ENCODE measurements at regions not wholly inside any gene's neighbourhood (a gene's known extent, or its start where the extent isn't known, plus 50 kb on each side); places are given as distances from the start of the nearest gene placed in this dataset.

GRCh38 chr10:90642650-90643049 is 215.2 kb downstream of the HTR7 start:
- DNase-seq (ENCODE audit: missing footprints) (no peak), ATAC-seq (no peak)
- intact Hi-C loops (cut with DNase I): no loop called here

DNA sequence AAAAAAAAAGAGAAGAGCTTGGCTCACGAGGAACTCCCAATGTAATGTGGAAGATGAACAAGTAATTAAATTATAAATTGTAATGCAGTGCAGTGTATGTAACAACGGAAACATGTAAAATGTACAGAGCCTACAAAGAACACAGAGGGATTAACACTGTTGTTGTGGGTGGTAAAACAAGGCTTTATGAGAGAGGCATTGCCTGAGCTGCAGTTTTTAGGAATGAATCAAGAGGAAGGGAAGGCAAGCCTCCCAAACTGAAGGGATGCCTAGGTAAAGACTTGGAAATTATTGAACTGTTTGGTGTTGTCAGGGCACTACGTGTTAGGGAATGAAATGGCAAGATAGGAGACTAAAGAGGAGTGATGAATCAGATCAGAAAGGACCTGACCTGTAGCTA is 213.7 kb downstream of the HTR7 start:
- DNase-seq (ENCODE audit: missing footprints) (no peak), ATAC-seq (no peak)
- intact Hi-C loops (cut with DNase I): no loop called here

DNA sequence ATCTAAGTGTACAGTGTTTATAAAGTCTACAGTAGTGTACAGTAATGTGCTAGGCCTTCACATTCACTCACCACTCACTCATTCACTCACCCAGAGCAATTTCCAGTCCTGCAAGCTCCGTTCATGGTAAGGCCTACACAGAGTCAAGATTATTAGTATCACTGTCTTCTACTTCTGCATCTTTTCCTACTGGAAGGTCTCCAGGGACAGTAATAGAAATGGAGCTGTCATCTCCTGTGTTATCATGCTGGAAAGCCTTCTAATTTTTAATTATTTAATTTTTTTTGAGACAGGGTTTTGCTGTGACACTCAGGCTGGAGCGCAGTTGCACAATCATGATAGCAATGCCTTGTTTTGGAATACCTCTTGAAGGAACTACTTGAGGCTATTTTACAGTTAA is 207.0 kb downstream of the HTR7 start:
- intact Hi-C loops (cut with DNase I): no loop called here
- DNase-seq (ENCODE audit: missing footprints): no peak
- ATAC-seq: no peak

DNA sequence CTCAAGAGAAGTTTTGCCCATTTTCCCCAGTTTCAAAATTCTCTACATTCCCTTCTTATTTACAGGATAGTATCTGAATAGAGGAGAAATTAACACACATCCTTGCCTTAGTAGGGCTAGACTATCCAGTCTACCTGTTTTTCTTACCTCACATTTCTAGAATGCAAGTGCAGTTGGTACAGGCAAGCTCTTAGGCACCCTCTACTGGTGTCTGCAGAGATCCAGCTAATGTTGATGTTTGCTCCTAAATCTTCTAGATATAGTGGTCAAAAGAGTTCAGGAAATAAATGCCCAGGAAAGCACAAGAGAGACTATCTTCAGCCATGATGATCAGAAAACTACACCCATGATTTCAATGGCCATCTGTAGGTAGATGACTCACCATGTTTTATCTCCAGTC is 205.3 kb downstream of the HTR7 start:
- DNase-seq (ENCODE audit: missing footprints) (no peak), ATAC-seq (no peak)
- intact Hi-C loops (cut with DNase I): no loop called here

- DNase-seq (ENCODE audit: missing footprints): no peak
- intact Hi-C loops (cut with DNase I): no loop called here
These were observed 199.0 kb downstream of the HTR7 start for GRCh38 chr10:90658791-90659190.

GRCh38 chr10:90665905-90666662 is 191.8 kb downstream of the HTR7 start:
- no peak for DNase-seq (ENCODE audit: missing footprints)
- no peak for ATAC-seq
- intact Hi-C loops (cut with DNase I): no loop called here

More at GRCh38 chr10:90658791-90659190, 199.0 kb downstream of the HTR7 start:
- no peak for ATAC-seq

DNA sequence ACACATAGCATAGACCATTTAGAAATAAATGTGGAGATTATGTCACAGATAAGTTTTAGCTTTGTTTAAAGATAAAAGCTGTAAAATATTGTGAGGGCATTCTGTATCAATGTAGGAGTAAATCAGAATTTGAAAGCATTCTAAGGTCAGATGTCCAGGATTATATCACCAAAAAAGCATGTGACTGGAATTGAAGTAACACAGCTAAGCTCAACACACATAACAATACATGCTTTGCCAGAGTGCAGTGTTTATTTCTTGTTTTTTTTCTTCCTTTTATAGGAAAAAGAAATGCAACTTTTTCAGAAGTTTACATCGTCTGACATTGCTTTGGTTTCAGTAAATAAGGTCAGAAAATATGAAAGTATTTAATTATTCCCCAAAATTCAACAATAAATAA is 183.4 kb downstream of the HTR7 start:
- intact Hi-C loops (cut with DNase I): no loop called here
- DNase-seq (ENCODE audit: missing footprints) (no peak), ATAC-seq (no peak)

GRCh38 chr10:90674928-90675327 is 182.9 kb downstream of the HTR7 start:
- no peak for DNase-seq (ENCODE audit: missing footprints)
- intact Hi-C loops (cut with DNase I): no loop called here

GRCh38 chr10:90675621-90676020 is 182.2 kb downstream of the HTR7 start:
- no peak for DNase-seq (ENCODE audit: missing footprints)
- intact Hi-C loops (cut with DNase I): no loop called here
- ATAC-seq: no peak

More at GRCh38 chr10:90674928-90675327, 182.9 kb downstream of the HTR7 start:
- ATAC-seq: no peak
